ENCODE measurements at regions not wholly inside any gene's neighbourhood (a gene's known extent, or its start where the extent isn't known, plus 50 kb on each side); places are given as distances from the start of the nearest gene placed in this dataset.
"Not testable (repeated sequence)": the region's sequence is repeated elsewhere in the genome, so short reads cannot be mapped to it uniquely, and the experiment has no call there.

DNA sequence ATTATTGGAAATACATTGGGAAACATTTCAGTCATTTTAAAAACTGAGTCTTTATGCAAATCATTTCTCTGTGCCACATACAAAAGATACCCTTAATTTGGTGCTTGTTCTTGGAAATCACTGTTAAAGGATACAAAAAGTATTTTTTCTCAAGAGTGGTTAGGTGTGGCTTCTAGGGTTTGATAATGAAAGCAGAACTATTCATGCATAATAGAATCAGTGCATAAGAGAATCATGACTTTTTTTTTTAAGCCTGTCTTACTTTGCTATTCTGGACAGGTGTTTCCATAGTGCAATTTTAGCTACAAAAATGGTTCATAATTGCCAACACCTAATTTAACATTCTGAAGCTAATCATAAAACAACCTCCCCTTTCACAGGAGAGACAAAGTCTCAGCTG, 233.0 kb upstream of the NRIP1 start:
- Histone ChIP-seq H3K36me3 (ENCODE audit: control insufficient read depth in 2 of 2, insufficient read depth in 2 of 2, low read length in 1 of 2) (no peaks in the 10 kb centered on the region), H3K4me1 (ENCODE audit: control insufficient read depth in 2 of 2, insufficient read depth in 2 of 2, low read length in 2 of 2) (no peaks in the 10 kb centered on the region), H3K4me3 (ENCODE audit: low read length in 2 of 2) (no peak overlapping the region)

DNA sequence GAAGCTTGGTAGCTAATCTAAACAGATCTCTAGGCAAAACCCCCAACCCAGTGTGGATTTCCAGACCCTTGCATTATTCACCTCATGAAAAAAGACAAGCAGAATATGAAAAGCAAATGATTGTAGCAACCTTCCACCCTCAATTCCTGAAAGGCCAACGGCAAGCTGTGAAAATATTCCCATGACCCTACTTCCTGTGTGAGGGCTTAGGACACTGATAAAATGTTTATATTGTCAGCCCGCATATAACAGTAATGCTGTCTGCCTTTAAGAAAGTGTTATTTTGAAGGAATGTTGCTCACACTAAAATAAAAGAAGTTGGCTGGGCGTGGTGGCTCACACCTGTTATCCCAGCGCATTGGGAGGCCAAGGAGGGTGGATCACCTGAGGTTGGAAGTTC, 233.5 kb upstream of the NRIP1 start:
- peaks cover 0 to 4% of the 10 kb centered on the region in 2 donors for H3K9me3 ChIP-seq (ENCODE audit: control insufficient read depth in 2 of 2, insufficient read depth in 1 of 2, low read length in 1 of 2)
- no peak overlapping the region for H3K27ac ChIP-seq (ENCODE audit: low read depth in 1 of 2, low read length in 1 of 2)
- DNase-seq (ENCODE audit: low read depth in 6 of 9, low spot score in 9 of 9), result no peak
- no peaks in the 10 kb centered on the region for H3K36me3 ChIP-seq (ENCODE audit: control insufficient read depth in 2 of 2, insufficient read depth in 2 of 2, low read length in 1 of 2)
- no peaks in the 10 kb centered on the region for H3K4me1 ChIP-seq (ENCODE audit: control insufficient read depth in 2 of 2, insufficient read depth in 2 of 2, low read length in 2 of 2)
- WGBS, result 96% methylated on average over 4 of the region's 4 CpGs
- no peaks in the 10 kb centered on the region for H3K27me3 ChIP-seq (ENCODE audit: control insufficient read depth in 2 of 2, insufficient read depth in 1 of 2, low read length in 1 of 2)
- no peak overlapping the region for H3K4me3 ChIP-seq (ENCODE audit: low read length in 2 of 2)

More for the DNA sequence above, 233.0 kb upstream of the NRIP1 start:
- no peak overlapping the region for H3K27ac ChIP-seq (ENCODE audit: low read depth in 1 of 2, low read length in 1 of 2)
- H3K9me3 ChIP-seq (ENCODE audit: control insufficient read depth in 2 of 2, insufficient read depth in 1 of 2, low read length in 1 of 2), result peaks cover 0 to 4% of the 10 kb centered on the region in 2 donors
- DNase-seq (ENCODE audit: low read depth in 6 of 9, low spot score in 9 of 9), result no peak
- H3K27me3 ChIP-seq (ENCODE audit: control insufficient read depth in 2 of 2, insufficient read depth in 1 of 2, low read length in 1 of 2), result no peaks in the 10 kb centered on the region

DNA sequence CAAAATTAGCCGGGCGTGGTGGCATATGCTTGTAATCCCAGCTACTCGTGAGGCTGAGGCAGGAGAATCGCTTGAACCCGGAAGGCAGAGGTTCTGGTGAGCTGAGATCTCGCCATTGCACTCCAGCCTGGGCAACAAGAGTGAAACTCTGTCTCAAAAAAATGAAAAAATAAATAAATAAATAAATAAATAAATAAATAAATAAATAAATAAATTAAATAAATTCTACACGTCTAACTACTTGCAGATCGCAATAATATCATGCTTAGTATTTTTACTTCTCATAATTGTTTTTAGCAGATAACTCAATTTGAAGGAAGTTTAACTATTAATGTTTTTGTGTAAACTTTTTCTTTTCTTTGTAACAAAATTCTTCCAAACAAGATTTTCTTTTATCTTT, 234.0 kb upstream of the NRIP1 start:
- not testable (repeated sequence) for DNase-seq (ENCODE audit: low read depth in 6 of 9, low spot score in 9 of 9); H3K27ac ChIP-seq (ENCODE audit: low read depth in 1 of 2, low read length in 1 of 2); H3K4me1 ChIP-seq (ENCODE audit: control insufficient read depth in 2 of 2, insufficient read depth in 2 of 2, low read length in 2 of 2); H3K36me3 ChIP-seq (ENCODE audit: control insufficient read depth in 2 of 2, insufficient read depth in 2 of 2, low read length in 1 of 2); H3K27me3 ChIP-seq (ENCODE audit: control insufficient read depth in 2 of 2, insufficient read depth in 1 of 2, low read length in 1 of 2); H3K4me3 ChIP-seq (ENCODE audit: low read length in 2 of 2); H3K9me3 ChIP-seq (ENCODE audit: control insufficient read depth in 2 of 2, insufficient read depth in 1 of 2, low read length in 1 of 2)
- WGBS, result 98% methylated on average over 8 of the region's 8 CpGs

DNA sequence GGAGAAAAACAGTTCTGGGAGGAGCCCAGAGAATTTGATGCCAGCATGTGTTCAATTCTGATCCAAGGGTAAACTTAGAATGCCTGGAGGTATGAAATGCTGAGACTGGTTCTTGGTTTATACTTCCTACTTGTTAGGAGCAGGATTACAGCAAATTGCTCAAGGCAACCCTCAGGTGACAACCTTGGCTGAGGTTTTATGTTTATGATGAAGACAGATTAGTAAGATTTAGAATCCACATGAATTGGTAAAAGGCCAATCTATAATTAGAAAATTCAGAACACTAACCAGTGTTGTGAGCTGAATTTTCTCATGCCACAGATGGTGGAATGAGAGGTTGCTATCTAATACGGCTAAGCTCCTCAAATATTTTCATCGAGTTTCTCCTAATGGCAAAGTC, 235.3 kb upstream of the NRIP1 start:
- Histone ChIP-seq H3K27ac (ENCODE audit: low read depth in 1 of 2, low read length in 1 of 2) (no peak overlapping the region), H3K9me3 (ENCODE audit: control insufficient read depth in 2 of 2, insufficient read depth in 1 of 2, low read length in 1 of 2) (peaks cover 0 to 4% of the 10 kb centered on the region in 2 donors), H3K36me3 (ENCODE audit: control insufficient read depth in 2 of 2, insufficient read depth in 2 of 2, low read length in 1 of 2) (no peaks in the 10 kb centered on the region), H3K27me3 (ENCODE audit: control insufficient read depth in 2 of 2, insufficient read depth in 1 of 2, low read length in 1 of 2) (no peaks in the 10 kb centered on the region), H3K4me3 (ENCODE audit: low read length in 2 of 2) (no peak overlapping the region), H3K4me1 (ENCODE audit: control insufficient read depth in 2 of 2, insufficient read depth in 2 of 2, low read length in 2 of 2) (no peaks in the 10 kb centered on the region)
- no peak for DNase-seq (ENCODE audit: low read depth in 6 of 9, low spot score in 9 of 9)
- 96% methylated on average over 2 of the region's 2 CpGs for whole genome bisulfite sequencing

DNA sequence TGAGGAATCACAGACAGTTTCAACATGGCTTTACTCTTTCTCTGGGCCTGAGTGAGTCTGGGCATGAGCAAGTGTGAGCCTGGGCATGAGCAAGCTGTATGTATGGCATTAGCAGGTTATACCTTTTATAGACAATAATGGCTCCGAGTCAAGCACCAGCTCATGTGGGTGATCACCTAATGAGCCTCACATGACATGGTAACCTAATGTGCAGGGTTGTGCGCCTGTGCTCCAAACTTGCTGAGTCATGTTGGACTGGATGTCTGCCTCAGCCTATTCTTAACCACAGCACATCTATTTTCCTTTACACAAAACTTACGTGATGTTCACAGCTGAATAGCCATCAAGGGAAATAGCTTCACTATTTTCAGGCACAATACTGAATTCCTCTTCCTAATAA, 236.2 kb upstream of the NRIP1 start:
- Histone ChIP-seq H3K27me3 (ENCODE audit: control insufficient read depth in 2 of 2, insufficient read depth in 1 of 2, low read length in 1 of 2) (no peaks in the 10 kb centered on the region), H3K27ac (ENCODE audit: low read depth in 1 of 2, low read length in 1 of 2) (no peak overlapping the region), H3K4me3 (ENCODE audit: low read length in 2 of 2) (no peak overlapping the region), H3K4me1 (ENCODE audit: control insufficient read depth in 2 of 2, insufficient read depth in 2 of 2, low read length in 2 of 2) (no peaks in the 10 kb centered on the region), H3K9me3 (ENCODE audit: control insufficient read depth in 2 of 2, insufficient read depth in 1 of 2, low read length in 1 of 2) (peaks cover 0 to 4% of the 10 kb centered on the region in 2 donors), H3K36me3 (ENCODE audit: control insufficient read depth in 2 of 2, insufficient read depth in 2 of 2, low read length in 1 of 2) (no peaks in the 10 kb centered on the region)
- peak in 1 of 9 donors; percentile 21 for DNase-seq (ENCODE audit: low read depth in 6 of 9, low spot score in 9 of 9)
- 95% methylated on average over 3 of the region's 3 CpGs for WGBS

DNA sequence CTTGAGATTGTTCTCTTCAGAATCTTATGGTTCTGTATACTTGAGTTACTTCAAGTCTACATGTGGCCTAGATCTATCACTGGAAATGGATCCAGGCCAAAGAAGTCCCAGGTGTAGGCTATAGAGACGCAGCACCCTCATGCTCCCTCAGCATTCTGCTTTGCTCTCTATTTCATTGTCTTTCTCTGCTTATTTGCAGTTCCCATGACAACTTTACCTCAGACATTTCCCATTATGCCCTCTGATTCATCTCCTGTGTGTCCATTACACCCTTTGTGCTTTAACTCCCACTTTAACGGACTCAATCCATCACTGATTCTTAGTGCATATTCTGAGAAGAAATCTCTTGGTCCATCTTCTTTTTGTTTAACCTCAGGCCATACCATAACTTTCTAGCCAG, 236.9 kb upstream of the NRIP1 start:
- Histone ChIP-seq H3K36me3 (ENCODE audit: control insufficient read depth in 2 of 2, insufficient read depth in 2 of 2, low read length in 1 of 2) (no peaks in the 10 kb centered on the region), H3K4me1 (ENCODE audit: control insufficient read depth in 2 of 2, insufficient read depth in 2 of 2, low read length in 2 of 2) (no peaks in the 10 kb centered on the region), H3K27me3 (ENCODE audit: control insufficient read depth in 2 of 2, insufficient read depth in 1 of 2, low read length in 1 of 2) (no peaks in the 10 kb centered on the region), H3K9me3 (ENCODE audit: control insufficient read depth in 2 of 2, insufficient read depth in 1 of 2, low read length in 1 of 2) (peaks cover 0 to 4% of the 10 kb centered on the region in 2 donors), H3K27ac (ENCODE audit: low read depth in 1 of 2, low read length in 1 of 2) (no peak overlapping the region), H3K4me3 (ENCODE audit: low read length in 2 of 2) (no peak overlapping the region)
- DNase-seq (ENCODE audit: low read depth in 6 of 9, low spot score in 9 of 9), result no peak
- 96% methylated on average over 2 of the region's 2 CpGs for WGBS

DNA sequence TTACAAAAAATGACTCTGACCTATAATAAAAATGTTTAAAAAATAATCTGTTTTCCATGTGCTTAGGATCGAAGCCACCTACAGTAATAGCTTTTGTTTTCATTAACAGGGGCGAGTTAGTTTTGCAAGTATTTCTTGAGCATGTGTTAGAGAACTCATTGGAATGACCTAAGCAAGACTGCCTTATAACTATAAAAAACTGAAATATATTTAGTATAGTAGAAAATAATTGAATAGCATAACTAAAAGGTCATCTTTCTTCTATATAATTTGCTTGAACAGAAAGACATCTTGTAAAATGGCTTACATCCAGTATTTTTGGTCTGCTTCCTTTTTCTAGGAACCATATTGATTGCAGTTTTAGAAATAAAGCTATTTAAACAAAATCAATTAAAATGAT, 241.5 kb upstream of the NRIP1 start:
- no peaks in the 10 kb centered on the region for H3K9me3 ChIP-seq (ENCODE audit: control insufficient read depth in 2 of 2, insufficient read depth in 1 of 2, low read length in 1 of 2)
- WGBS, result 94% methylated on average over 2 of the region's 2 CpGs
- no peaks in the 10 kb centered on the region for H3K36me3 ChIP-seq (ENCODE audit: control insufficient read depth in 2 of 2, insufficient read depth in 2 of 2, low read length in 1 of 2)
- no peak for DNase-seq (ENCODE audit: low read depth in 6 of 9, low spot score in 9 of 9)
- no peak overlapping the region for H3K27ac ChIP-seq (ENCODE audit: low read depth in 1 of 2, low read length in 1 of 2)
- no peaks in the 10 kb centered on the region for H3K4me1 ChIP-seq (ENCODE audit: control insufficient read depth in 2 of 2, insufficient read depth in 2 of 2, low read length in 2 of 2)
- no peak overlapping the region for H3K4me3 ChIP-seq (ENCODE audit: low read length in 2 of 2)
- no peaks in the 10 kb centered on the region for H3K27me3 ChIP-seq (ENCODE audit: control insufficient read depth in 2 of 2, insufficient read depth in 1 of 2, low read length in 1 of 2)

DNA sequence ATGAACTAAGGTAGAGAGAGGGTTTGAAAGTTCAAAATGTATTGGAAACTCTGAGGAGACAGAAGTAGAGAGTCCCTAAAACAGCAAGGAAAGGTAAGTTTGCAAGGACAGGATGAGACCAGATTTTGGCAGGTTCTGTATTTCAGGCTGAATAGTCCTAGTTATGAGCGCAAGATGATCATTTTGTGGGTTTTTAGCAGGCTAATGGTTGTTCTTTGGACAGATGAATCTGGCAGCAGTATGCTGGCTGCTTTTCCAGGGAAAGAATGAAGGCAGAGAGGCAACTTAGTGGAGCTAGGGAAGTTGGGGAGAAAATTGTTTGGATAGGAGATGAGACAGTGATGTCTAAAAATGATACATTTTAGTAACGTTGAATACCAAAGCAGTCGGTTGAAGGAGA, 243.5 kb upstream of the NRIP1 start:
- H3K4me3 ChIP-seq (ENCODE audit: low read length in 2 of 2), result no peak overlapping the region
- no peak for DNase-seq (ENCODE audit: low read depth in 6 of 9, low spot score in 9 of 9)
- H3K9me3 ChIP-seq (ENCODE audit: control insufficient read depth in 2 of 2, insufficient read depth in 1 of 2, low read length in 1 of 2), result no peaks in the 10 kb centered on the region
- WGBS, result 97% methylated on average over 3 of the region's 3 CpGs
- no peaks in the 10 kb centered on the region for H3K36me3 ChIP-seq (ENCODE audit: control insufficient read depth in 2 of 2, insufficient read depth in 2 of 2, low read length in 1 of 2)
- H3K27ac ChIP-seq (ENCODE audit: low read depth in 1 of 2, low read length in 1 of 2), result no peak overlapping the region
- H3K27me3 ChIP-seq (ENCODE audit: control insufficient read depth in 2 of 2, insufficient read depth in 1 of 2, low read length in 1 of 2), result no peaks in the 10 kb centered on the region
- no peaks in the 10 kb centered on the region for H3K4me1 ChIP-seq (ENCODE audit: control insufficient read depth in 2 of 2, insufficient read depth in 2 of 2, low read length in 2 of 2)

DNA sequence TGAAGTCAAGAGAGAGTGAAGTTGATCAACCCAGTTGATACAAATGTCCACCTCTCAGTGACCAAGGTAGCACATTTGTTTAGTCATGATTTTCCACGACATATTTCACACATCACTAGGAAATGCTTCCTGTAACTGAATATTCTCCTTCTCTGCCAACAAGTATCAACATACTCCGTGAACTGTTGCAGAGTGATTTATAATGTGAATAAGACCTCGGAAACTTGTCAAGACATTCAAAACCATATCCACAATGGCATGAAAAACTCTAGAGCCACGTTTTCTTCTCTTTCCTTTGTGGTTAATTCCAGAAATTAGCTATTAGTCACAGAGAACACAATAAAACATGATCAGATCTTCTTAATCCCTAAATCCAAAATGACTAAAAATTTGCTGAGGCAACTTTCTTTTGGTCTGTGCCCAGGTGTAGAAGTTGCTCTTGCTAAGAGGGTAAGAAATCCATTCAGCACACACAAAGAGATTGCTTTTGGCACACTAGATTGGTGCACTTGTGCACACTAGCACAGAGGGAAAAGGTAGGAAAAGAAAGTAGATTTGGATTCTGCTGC, 244.3 kb upstream of the NRIP1 start:
- H3K4me1 ChIP-seq (ENCODE audit: control insufficient read depth in 2 of 2, insufficient read depth in 2 of 2, low read length in 2 of 2), result no peaks in the 10 kb centered on the region
- H3K36me3 ChIP-seq (ENCODE audit: control insufficient read depth in 2 of 2, insufficient read depth in 2 of 2, low read length in 1 of 2), result no peaks in the 10 kb centered on the region
- no peak overlapping the region for H3K4me3 ChIP-seq (ENCODE audit: low read length in 2 of 2)
- H3K27ac ChIP-seq (ENCODE audit: low read depth in 1 of 2, low read length in 1 of 2), result no peak overlapping the region
- no peaks in the 10 kb centered on the region for H3K9me3 ChIP-seq (ENCODE audit: control insufficient read depth in 2 of 2, insufficient read depth in 1 of 2, low read length in 1 of 2)
- WGBS, result 65% methylated on average over 4 of the region's 4 CpGs
- DNase-seq (ENCODE audit: low read depth in 6 of 9, low spot score in 9 of 9), result no peak
- H3K27me3 ChIP-seq (ENCODE audit: control insufficient read depth in 2 of 2, insufficient read depth in 1 of 2, low read length in 1 of 2), result no peaks in the 10 kb centered on the region

DNA sequence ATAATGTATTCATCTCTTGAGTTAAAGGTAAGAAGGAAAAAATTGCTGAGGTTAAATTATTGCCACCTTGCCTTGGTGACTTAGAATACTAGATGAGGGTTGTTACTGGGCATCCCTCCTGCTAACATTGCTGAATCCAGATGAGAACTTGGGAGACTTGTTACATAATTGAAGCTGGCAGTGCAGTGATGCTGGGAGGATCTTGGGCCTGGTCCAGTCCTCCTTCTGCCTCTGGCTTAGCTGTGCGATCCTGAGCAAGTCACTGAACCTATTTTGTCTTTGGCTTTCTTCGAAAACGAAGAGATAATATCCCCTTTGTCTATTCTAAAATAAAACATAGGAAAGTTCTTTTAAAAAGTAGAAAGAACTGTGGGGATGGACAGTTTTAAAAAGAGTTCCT, 244.9 kb upstream of the NRIP1 start:
- Histone ChIP-seq H3K9me3 (ENCODE audit: control insufficient read depth in 2 of 2, insufficient read depth in 1 of 2, low read length in 1 of 2) (no peaks in the 10 kb centered on the region), H3K27ac (ENCODE audit: low read depth in 1 of 2, low read length in 1 of 2) (no peak overlapping the region), H3K36me3 (ENCODE audit: control insufficient read depth in 2 of 2, insufficient read depth in 2 of 2, low read length in 1 of 2) (no peaks in the 10 kb centered on the region), H3K4me3 (ENCODE audit: low read length in 2 of 2) (no peak overlapping the region), H3K4me1 (ENCODE audit: control insufficient read depth in 2 of 2, insufficient read depth in 2 of 2, low read length in 2 of 2) (no peaks in the 10 kb centered on the region), H3K27me3 (ENCODE audit: control insufficient read depth in 2 of 2, insufficient read depth in 1 of 2, low read length in 1 of 2) (no peaks in the 10 kb centered on the region)
- no peak for DNase-seq (ENCODE audit: low read depth in 6 of 9, low spot score in 9 of 9)
- WGBS, result over 99% methylated on average over 3 of the region's 3 CpGs

All from thymus (tissue), 11 donors.